A673 (cell line): ENCODE measurements at regions not wholly inside any gene's neighbourhood (a gene's known extent, or its start where the extent isn't known, plus 50 kb on each side); places are given as distances from the start of the nearest gene placed in this dataset.

Source experiments
- EZH2 ChIP-seq: fragments of 200-600 bp; sonication (generic); IDR thresholded peaks from 2 replicates; pipeline ENCODE4 v1.6.1; 2017; ENCODE audit warnings: borderline replicate concordance, low read depth, mild to moderate bottlenecking, mixed read lengths, antibody characterized with exemption, low read length; ENCODE audit not compliant: poor library complexity, severe bottlenecking
- TF ChIP-seq, protein P1 (sequence below): fragments of 300-800, 200-600 bp; sonication (generic); conservative IDR thresholded peaks from 2 replicates; pipeline ENCODE4 v1.5.1; 2017; ENCODE audit warnings: low read depth, mild to moderate bottlenecking, antibody characterized with exemption, low read length, moderate library complexity, mixed read lengths

GRCh38 chr5:158381614-158382160 lies 522.7 kb upstream of the CLINT1 start:
- TF ChIP-seq, protein P1, sequence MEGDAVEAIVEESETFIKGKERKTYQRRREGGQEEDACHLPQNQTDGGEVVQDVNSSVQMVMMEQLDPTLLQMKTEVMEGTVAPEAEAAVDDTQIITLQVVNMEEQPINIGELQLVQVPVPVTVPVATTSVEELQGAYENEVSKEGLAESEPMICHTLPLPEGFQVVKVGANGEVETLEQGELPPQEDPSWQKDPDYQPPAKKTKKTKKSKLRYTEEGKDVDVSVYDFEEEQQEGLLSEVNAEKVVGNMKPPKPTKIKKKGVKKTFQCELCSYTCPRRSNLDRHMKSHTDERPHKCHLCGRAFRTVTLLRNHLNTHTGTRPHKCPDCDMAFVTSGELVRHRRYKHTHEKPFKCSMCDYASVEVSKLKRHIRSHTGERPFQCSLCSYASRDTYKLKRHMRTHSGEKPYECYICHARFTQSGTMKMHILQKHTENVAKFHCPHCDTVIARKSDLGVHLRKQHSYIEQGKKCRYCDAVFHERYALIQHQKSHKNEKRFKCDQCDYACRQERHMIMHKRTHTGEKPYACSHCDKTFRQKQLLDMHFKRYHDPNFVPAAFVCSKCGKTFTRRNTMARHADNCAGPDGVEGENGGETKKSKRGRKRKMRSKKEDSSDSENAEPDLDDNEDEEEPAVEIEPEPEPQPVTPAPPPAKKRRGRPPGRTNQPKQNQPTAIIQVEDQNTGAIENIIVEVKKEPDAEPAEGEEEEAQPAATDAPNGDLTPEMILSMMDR, result no peak
- no peak for TF ChIP-seq EZH2
